NCI-H146 (cell line): ENCODE measurements at regions not wholly inside any gene's neighbourhood (a gene's known extent, or its start where the extent isn't known, plus 50 kb on each side); places are given as distances from the start of the nearest gene placed in this dataset.
"Not testable (repeated sequence)": the region's sequence is repeated elsewhere in the genome, so short reads cannot be mapped to it uniquely, and the experiment has no call there.

ENCODE experiments used
- DNase-seq: peaks from one replicate; lab custom pipeline; 2025; lab: John Stamatoyannopoulos, UW

DNA sequence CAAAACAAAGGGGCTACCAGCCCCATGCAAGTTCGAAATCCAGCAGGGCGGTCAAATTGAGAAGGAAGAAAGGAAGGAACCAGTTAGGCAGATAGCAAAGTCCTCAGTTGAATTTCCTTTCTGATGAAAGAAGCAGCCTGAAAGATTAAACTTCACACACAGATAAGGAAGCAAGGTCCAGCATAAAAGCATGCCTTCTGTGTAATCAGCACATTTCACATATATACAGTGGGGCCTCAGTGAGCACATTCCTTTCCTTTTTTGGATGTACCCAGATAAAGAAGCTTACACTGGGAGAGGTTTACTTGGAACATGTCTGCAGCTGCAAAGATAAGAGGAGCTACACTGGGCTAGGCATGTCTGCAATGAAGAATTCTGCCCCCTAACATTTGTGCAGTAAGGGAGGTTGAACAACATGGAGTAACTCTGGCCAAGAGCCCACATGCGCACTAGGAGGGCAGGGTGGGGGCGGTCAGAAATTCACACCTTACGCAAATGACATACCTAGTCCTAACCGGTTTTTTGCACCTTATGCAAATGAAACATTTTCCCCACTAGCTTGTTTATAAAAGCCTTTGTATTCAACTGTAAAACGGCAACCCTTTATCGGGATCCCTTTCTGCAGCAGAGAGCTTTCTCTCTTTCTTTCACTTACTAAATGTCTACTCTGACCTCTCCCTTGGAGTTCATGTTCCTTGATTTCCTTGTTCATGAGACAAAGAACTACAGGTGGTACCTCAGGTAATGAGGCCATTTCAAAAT lies 149.7 kb upstream of the FBXL17 start:
- DNase-seq = no peak

DNA sequence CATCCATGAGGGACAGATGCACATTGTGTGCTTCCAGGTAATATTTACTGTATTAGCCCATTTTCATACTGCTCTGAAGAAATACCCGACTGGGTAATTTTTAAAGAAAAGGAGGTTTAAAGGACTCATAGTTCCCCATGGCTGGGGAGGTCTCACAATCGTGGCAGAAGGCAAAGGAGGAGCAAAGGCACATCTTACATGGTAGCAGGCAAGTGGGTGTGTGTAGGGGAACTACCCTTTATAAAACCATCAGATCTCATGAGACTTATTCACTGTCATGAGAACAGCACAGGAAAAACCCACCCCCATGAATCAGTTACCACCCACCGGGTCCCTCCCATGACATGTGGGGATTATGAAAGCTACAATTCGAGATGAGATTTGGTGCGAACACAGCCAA lies 148.8 kb upstream of the FBXL17 start:
- no peak for DNase-seq

DNA sequence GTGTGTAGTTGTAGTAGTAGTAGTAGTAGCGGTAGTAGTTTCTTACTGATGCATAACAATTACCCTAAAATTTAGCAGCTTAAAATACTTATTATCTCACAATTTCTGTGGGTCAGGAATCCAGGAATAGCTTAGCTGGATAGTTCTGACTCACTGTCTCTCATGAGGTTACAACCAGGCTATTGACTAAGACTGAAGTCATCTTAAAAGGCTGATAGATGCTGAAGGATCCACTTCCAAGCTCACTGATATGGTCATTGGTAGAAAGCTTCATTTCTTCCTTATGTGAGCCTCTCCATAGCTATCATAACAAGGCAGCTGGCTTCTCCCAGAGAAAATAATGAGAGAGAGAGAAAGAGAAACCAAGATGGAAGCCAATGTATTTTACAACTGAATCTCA lies 147.5 kb upstream of the FBXL17 start:
- DNase-seq = no peak

DNA sequence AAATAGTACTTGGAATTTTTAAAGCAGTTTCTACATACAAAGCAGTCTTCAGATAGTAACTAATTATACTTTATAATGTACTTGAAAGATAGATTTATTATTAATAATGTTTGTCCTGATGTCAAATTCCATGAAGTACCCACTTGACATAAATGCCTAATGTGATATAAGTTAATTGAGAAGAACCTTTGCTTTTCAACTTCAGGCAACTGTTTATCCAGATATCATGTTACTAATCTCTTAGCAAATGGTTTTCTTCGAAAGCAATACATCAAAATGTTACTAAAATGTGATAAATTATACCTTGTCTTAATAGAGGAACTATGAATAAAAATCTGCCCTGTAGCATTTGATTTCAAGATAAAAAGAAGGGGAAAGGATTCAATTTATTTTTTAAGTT lies 146.8 kb upstream of the FBXL17 start:
- no peak for DNase-seq

DNA sequence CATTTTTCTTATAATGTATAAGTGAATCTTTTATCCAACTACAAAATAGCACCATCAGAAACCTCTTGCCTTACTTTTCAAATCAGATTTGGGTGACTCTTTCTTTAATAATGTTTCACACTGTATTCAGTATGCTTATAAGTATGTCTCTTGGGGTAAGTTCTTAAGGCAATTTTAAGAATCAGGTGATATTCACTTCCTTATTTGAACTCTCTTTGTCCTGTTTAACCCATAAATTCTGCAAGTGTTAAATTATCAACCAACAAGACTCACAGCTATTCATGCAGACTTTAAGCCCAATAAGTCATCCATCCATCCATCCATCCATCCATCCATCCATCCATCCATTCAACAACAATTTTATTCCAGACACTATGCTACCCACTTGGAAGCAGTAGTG lies 142.7 kb upstream of the FBXL17 start:
- DNase-seq = no peak

DNA sequence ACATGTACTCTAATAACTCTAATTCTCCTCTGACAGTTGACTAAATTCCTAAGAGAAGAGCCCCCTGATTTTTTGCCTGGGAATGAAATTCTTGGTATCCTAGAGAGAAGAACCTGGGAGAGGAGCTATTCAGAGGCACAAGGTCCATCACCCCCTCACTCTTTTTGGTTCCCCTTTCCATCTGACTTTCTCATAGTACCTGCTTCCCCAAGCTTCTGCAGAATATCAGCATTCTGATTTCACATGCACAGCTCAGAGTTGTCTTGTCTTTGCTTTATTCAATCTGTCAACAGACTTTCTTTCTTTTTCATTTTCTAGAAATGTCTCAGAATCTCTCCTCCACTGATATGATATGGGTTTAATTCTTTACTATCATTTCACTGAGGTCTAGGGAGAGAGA lies 141.5 kb upstream of the FBXL17 start:
- DNase-seq = no peak

DNA sequence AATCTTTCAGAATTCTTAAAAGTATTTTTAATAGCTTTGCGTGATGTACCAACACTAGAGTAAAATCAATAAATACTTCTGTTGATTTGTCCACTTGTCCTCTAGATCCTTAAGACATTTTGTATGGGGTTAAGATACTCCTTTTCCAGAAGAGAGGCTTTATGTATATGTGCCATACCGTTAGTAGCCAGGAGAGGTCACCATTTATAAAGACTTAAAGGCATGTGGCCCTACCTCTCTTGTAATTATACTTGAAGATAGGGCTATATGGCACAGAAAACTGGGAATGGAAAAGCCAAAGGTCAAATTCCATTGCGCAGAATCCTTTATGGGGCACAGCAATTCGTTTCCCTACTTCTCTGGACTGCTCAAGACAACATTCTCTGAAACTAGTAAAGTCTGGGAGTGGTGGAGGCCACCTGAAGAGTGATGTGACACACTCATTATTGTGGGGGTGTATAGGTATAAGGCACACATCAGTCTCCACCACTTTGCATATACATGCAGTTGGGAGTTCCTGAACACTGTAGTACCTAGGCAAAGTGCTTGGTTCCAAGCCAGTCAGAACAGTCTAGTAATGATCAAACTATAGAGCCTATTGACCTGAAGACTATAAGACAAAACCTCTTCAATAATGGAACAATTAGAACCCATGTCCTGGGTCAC lies 140.1 kb upstream of the FBXL17 start:
- peak; percentile 9 for DNase-seq

DNA sequence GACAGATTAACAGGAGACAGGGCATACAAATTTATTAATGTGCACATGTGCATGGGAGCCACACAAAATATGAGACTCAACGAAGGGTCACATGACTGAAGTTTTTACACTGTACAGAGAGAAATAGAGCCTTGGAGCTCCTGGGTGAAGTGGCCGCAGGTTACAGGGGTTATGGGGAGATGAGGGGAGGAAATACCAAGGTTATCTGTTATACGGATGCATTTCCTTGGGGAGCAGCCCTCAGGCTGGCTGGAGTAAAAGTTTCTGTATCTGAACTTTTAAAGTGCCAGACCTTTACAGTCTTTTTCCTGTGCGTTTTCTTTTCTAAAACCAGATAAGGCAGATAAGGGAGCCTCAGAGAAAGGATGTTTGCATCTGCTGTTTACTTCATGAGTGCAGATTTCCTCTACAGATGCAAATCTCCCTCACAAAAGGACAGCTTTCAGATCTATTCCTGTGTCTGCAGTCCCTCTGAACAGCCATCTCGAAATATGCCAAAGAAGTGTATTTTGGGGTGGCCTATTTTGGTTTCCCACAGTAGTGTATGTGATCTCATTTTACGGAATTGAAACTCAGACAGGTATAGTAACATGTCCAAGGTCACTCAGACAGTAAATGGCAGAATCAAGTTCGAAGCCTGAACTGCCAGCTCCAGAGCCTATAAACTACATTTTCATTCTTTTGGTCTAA lies 139.3 kb upstream of the FBXL17 start:
- no peak for DNase-seq

DNA sequence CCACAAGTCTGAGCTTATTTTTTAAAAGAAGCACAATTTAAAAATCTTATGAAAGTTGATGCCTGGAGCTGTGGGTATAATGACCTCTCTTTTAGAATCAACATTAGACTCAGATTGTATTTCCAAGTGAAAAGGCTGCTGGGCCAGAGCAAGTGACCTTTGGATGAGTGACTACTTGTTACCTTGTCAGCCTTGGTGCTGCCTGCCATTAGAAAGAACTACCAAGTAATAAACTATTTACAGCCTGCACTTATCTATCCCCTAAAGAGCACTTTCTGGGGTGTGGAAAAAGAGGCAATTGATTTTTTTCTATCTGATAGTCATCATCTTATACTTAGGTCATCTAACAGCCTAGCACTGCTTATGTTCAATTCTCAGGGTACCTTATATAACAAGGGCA lies 134.9 kb upstream of the FBXL17 start:
- no peak for DNase-seq

DNA sequence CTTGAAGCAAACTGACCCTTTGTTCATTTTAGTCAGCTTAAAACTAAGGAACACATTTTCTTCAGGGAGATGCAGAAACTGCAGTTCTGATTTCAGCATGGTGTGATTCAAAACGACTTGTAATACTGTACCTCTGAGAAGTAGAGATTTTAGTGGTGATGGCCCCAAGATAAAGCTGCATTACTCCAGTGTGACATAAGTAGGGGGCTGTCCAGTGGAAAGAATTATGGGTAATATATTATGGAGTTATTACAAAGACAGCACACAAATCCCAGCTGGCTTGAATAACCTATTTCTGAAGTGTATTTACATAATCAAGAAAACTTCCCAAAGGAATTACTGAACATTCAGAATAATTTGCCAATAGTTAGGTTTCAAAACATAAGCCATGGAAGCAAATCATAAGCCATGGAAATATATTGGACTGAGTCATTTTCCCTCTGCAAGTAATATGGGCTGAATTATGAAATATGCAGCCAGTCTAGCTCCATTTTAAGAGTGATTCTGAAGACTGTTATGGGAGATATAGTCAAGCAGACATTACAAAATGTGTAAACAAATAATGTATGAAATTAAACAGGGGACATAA lies 133.7 kb upstream of the FBXL17 start:
- no peak for DNase-seq

DNA sequence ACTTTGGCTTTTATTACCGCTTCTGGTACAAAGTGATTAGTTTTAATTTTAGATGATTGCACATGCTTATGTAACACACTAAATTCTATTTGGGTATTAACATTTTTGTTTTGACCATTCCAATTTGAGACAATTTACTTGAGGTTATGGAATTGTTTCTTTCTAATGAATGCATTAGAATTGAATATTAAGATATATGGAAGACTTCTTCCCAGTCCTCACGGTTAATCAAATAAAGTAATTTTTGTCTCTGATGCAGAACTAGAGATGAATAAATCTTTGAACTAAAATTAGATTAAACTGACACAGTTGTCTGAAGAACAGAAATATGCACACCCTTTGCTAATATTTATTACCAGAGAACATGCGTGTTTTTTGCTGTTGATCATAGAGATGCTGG lies 127.1 kb upstream of the FBXL17 start:
- DNase-seq = no peak

DNA sequence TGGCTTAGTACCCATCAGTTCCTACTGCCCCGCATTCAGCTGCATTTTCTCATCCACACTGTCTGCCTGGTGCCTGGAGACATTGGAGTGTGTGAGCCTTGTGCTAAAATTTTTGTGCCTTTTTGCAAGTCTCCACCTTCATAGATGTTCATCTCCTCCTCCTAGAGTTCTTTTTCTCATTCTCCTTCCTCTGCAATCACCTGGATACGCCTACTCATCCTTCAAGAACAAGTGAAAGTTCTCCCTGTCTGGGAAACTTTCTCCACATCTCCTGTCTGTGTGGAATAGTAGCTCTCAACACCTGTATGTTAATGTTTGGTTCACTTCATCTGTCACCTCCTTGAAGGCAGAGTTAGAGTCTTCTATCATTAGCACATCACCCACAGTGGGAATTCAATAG lies 125.7 kb upstream of the FBXL17 start:
- DNase-seq = no peak

DNA sequence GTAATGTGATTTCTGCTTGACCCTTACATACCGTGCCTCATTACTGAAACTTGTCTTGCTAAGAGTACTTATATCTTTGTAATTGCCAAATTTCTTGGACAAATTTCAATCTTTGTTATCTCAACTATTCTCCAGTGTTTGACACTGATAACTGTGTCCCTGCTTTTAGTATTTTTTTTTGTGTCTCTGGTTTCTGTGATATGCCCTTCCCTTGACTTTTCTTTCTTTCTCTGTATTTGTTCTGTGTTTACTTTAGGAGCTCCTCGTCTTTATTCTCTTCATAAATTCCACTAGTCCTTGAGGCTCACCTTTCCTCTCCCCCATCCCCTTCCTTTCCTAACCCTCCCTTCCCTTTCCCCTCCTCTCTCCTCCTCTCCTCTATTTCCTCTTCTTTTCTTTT lies 123.7 kb upstream of the FBXL17 start:
- DNase-seq = no peak

DNA sequence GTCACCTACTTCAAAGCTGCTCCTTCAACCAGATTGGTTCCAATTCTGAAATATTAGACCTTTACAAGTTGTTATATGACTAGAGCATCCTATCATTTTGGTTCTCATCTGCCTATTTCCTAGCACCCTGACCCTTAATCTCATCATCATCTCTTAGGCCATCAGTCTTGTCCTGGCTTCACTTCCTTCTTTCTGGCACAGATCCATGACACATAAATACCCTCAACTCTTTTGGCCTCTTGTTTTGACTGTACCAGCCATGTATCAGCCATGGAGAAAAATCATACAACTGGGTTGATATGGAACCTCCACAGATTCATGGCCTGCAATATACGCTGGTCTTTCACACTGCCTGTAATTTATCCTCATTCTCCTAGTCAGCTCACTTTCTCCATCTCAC lies 123.1 kb upstream of the FBXL17 start:
- DNase-seq = no peak

DNA sequence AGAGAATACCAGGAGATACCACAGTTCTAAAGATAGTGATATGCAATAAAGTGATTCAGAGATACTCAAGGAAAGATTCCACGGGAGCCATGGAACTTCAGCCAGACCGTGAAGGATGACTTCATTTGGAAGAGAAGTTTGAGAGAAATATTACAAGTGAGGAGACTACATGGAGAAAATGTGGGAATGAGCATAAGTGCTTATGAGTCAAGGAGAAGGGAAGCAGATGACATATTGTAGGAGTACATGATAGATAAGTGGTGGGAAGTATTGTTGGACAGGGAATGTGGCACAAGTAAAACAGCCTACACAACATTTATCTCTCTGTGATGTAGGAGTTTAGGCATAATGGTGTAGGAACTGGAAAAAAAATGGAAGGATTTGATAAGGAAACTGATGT lies 122.1 kb upstream of the FBXL17 start:
- DNase-seq = no peak

DNA sequence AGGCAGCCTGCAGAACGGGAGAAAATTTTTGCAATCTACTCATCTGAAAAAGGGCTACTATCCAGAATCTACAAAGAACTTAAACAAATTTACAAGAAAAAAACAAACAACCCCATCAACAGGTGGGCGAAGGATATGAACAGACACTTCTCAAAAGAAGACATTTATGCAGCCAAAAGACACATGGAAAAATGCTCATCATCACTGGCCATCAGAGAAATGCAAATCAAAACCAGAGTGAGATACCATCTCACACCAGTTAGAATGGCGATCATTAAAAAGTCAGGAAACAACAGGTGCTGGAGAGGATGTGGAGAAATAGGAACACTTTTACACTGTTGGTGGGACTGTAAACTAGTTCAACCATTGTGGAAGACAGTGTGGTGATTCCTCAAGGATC lies 113.7 kb upstream of the FBXL17 start:
- DNase-seq = not testable (repeated sequence)

DNA sequence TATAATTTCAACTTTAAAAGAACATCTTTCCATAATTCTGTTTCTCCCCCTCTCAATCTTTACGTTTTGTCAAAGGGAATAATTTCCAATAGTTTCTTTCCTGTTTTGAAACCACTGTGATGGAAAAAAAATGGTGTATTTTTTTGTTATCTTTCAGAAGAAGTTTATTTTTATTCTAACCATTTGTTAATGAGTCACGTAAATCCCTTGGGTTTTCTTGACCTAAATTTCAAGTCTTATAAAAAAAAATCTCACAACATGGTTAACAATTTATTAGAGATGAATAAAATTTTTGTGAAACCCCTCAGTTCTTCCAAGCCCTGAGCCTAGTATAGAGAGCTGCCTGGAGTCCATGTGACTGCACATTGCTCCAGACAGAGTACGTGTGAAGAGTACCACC lies 106.1 kb upstream of the FBXL17 start:
- DNase-seq = no peak

DNA sequence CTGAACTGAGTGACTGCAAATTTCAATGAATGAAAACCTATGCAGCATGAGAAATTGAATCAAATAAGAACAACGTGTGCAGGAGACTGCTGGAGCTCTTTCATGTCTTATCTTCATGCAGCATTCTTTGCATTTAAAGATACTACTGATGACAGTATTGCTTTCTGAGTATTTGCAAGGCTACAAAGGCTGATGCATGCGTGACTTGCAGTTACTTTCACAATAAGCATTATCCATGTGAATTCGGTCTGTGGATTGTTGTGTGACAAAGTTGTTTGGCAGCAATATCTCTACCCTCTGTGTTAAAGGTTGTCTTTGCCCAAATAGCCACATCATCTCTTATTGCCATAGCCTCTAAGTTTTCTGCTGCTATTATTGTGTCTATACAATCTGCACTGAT lies 102.1 kb upstream of the FBXL17 start:
- DNase-seq = no peak

DNA sequence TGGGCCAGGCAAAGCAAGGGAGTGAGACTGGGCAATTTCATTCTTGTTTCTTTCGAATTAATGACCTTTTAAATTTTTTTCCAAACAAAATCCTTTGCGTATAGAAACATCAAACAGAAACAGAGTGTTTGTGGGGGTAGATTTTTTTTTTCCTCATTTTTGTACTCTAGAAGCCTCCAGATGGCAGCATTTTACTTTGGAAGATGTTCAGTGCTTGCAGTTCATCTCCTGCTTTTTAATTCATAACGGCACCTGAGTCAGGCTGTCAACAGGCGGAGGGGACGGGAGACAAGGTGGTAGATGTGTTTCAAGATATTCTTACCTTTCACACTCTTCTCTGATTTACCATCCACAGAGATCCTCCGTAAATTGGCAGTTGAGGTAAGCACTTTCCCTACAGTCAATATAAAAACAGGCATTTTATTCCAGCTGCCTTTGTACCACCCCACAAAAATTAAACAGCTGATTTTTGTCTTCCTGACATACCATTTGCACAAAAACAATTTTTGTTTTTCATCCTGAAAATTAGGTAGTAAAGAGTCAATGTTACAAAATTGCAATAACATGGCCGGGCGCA lies 99.5 kb upstream of the FBXL17 start:
- DNase-seq = peak; percentile 25

DNA sequence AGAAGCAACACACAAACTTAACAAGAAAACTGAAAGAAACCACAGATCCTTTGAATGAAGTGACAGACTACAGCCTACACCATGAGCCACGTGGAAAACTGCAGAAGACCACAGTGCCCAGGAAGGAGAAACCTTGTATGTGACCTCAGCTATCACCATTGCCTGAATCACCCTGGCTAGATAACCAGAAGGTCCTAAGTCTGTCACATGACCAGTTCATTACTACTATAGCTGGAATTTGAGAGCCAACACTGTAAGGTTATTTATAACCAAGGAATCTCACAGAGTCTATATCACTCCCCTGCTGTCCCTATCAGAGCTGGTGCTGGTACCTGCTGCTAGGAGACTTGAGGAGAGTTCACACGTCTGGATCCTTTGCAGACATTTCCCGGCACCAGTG lies 90.3 kb upstream of the FBXL17 start:
- DNase-seq = no peak

DNA sequence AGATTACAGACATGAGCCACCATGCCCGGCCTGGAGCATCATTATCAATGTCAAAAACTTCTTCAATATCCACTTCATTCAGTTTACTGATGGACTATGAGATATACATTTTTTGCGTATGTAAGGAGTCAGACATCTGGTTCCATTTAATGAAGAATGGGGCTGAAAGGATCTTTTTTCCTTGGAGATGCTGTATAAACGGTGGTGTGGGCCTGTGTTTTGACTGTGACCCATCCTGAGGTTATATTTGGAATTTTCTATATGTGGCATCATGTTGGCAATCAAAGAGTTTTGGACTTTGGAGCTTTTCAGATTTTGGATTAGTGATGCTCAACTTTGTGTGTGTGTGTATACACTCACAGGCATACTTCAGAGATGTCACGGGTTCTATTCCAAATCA lies 85.7 kb upstream of the FBXL17 start:
- DNase-seq = no peak

DNA sequence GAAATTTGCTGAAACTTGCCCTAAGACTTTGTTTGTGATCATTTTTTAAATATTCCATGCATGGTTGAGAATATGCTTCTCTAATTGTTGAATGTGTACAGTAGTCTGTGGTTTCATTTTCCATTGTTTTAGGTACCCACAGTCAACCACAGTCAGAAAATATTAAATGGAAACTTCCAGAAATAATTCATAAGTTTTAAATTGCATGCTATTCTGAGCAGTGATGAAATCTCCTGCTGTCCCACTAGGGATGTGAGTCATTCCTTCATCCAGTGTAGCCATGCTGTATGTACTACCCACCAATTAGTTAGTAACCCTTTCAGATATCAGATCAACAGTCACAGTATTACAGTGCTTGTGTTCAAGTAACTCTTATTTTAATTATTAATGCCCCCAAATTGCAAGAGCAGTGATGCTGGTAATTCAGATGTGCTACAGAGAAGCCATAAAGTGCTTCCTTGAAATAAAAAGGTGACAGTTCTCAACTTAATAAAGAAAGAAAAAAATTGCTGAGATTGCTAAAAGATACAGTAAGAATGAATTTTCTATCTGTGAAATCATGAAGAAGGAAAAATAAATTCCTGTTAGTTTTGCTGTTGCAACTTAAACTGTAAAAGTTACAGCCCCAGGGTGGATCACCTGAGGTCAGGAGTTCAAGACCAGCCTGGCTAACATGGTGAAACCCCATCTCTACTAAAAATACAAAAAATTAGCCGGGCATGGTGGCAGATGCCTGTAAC lies 79.9 kb upstream of the FBXL17 start:
- no peak for DNase-seq
